SK-N-MC (cell line): ENCODE measurements at regions not wholly inside any gene's neighbourhood (a gene's known extent, or its start where the extent isn't known, plus 50 kb on each side); places are given as distances from the start of the nearest gene placed in this dataset.

Experiments
- DNase-seq: peaks from one replicate; pipeline ENCODE4 v3.0.0-alpha.2; 2011; ENCODE audit warnings: low read depth, low spot score
- H3K27ac ChIP-seq: fragments of 200-600 bp; sonication (generic); 2 replicates; pipeline ENCODE4 v1.5.1; 2016; ENCODE audit warnings: mixed run types
- H3K36me3 ChIP-seq: fragments of 200-600 bp; sonication (generic); 2 replicates; pipeline ENCODE4 v1.6.1; 2017; ENCODE audit warnings: antibody characterized with exemption, low read length, mixed read lengths; ENCODE audit not compliant: insufficient read depth
- H3K4me3 ChIP-seq: fragments of 200-600 bp; sonication (generic); 2 replicates; pipeline ENCODE4 v1.5.1; 2016
- H3K9ac ChIP-seq: fragments of 200-600 bp; sonication (generic); 2 replicates; pipeline ENCODE4 v1.8.0; 2017; ENCODE audit warnings: mixed run types, mixed read lengths; ENCODE audit not compliant: insufficient read length
- H3K9me3 ChIP-seq: fragments of 200-600 bp; sonication (generic); 2 replicates; pipeline ENCODE4 v1.6.1; 2017; ENCODE audit warnings: low read depth, mild to moderate bottlenecking, antibody characterized with exemption, low read length, moderate library complexity, mixed read lengths
- EZH2 ChIP-seq: fragments of 200-600 bp; sonication (generic); IDR thresholded peaks from one replicate; pipeline ENCODE4 v1.6.1; 2017; ENCODE audit warnings: antibody characterized with exemption
- FOXP2 ChIP-seq: optimal IDR thresholded peaks from 2 replicates; pipeline ENCODE3; 2011; ENCODE audit warnings: mild to moderate bottlenecking, moderate library complexity; ENCODE audit not compliant: insufficient read depth; ENCODE audit errors: extremely low read length, control extremely low read depth
- POLR2AphosphoS5 ChIP-seq: IDR thresholded peaks from 2 replicates; pipeline ENCODE4 v1.6.1; 2012; ENCODE audit warnings: mild to moderate bottlenecking, low read depth, low read length, borderline replicate concordance

DNA sequence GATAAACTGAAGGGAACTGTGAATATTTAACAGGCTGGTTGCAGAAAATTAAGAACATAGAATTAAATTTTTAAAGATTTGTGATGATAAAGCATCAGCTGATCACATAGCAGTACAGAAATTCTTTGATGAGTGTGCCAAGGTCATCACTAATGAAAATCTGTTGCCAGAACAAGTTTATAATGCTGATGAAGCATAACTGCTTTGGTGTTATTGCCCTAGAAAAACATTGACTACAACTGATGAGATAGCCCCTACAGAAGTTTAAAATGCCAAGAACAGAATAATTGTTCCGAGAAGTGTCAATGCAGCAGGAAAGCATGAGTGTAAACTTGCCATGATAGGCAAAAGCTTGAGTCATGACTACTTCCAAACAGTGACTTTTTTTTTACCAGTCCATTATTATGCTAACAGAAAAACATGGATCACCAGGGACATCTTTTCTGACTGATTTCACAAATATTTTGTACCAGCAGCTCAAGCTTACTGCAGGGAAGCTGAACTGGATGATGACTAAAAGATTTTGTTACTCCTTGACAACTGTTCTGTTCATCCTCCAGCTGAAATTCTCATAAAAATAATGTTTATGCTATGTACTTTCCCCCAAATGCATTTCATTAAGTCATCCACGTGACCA lies 1136.6 kb downstream of the FAT4 start:
- TF ChIP-seq POLR2AphosphoS5 (no peak), FOXP2 (no peak), EZH2 (no peak)

DNA sequence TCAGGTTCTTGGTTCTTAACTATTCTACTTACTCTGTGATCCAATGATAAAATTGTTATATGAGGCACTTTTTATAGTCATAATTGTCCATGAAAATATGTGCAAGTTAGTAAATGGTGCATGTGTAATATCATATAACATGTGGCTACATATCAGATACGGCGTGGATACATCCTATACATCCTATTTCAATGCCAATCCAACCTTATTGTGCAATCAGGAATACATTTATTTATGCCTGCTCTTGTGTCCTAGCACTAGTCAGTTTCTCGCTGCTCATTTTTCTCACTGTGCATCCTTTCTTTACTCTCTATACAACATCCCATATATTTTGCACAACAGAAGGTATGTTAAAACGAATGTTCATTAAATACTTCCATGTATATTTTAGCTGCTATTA lies 1141.1 kb downstream of the FAT4 start:
- H3K4me3 ChIP-seq: no peak overlapping the region
- peaks cover 23% of the 10 kb centered on the region for H3K36me3 ChIP-seq
- DNase-seq: no peak
- TF ChIP-seq FOXP2: no peak
- TF ChIP-seq EZH2: no peak
- no peak for TF ChIP-seq POLR2AphosphoS5
- no peaks in the 10 kb centered on the region; the same call in 1 of the 2 replicates for H3K9me3 ChIP-seq
- no peak overlapping the region for H3K9ac ChIP-seq
- no peak overlapping the region for H3K27ac ChIP-seq

More for the DNA sequence above, 1136.6 kb downstream of the FAT4 start:
- Histone ChIP-seq H3K9me3 (no peaks in the 10 kb centered on the region), H3K4me3 (no peak overlapping the region), H3K27ac (no peak overlapping the region), H3K9ac (no peak overlapping the region), H3K36me3 (peaks cover 4% of the 10 kb centered on the region; the same call in 1 of the 2 replicates)
- no peak for DNase-seq

GRCh38 chr4:126458993-126459392 lies 1144.2 kb downstream of the FAT4 start:
- Histone ChIP-seq H3K27ac (no peak overlapping the region), H3K9me3 (peaks cover under 1% of the 10 kb centered on the region; the same call in 1 of the 2 replicates), H3K9ac (no peak overlapping the region), H3K36me3 (peaks cover 37% of the 10 kb centered on the region), H3K4me3 (no peak overlapping the region)
- no peak for DNase-seq
- TF ChIP-seq EZH2 (no peak), FOXP2 (no peak), POLR2AphosphoS5 (no peak)

- Histone ChIP-seq H3K9ac (no peak overlapping the region), H3K4me3 (no peak overlapping the region), H3K36me3 (peaks cover 58% of the 10 kb centered on the region), H3K27ac (no peak overlapping the region), H3K9me3 (peaks cover 12% of the 10 kb centered on the region; the same call in 1 of the 2 replicates)
- no peak for TF ChIP-seq FOXP2
- DNase-seq: no peak
Measured at GRCh38 chr4:126465341-126465740, 1150.6 kb downstream of the FAT4 start.

- no peak for TF ChIP-seq POLR2AphosphoS5
- TF ChIP-seq EZH2: no peak
- TF ChIP-seq FOXP2: no peak
- peaks cover 59% of the 10 kb centered on the region for H3K36me3 ChIP-seq
- H3K9ac ChIP-seq: no peak overlapping the region
- H3K9me3 ChIP-seq: peaks cover 14% of the 10 kb centered on the region; the same call in 1 of the 2 replicates
- peak overlapping the region; percentile 100 for H3K27ac ChIP-seq
- DNase-seq: no peak
- H3K4me3 ChIP-seq: no peak overlapping the region
Measured at GRCh38 chr4:126466848-126467247, 1152.1 kb downstream of the FAT4 start.

DNA sequence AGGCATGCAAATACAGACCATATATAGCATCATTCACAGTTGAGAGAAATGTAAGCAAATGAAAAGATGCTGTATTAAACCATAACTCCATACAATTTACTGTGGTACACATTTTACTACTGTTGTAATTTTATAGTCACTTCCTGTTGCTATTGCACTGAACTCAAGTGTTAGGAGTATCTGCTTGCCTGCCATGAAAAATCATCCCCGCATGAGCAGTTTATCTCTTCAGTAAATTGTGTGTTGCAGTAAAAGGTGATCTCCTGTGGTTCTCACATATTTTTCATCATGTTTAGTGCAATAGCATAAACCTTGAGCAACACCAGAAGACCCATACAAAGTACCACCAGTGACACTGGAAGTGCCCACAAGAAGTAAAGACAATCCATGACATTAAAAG lies 1153.4 kb downstream of the FAT4 start:
- H3K9ac ChIP-seq: peak overlapping the region; percentile 58
- H3K36me3 ChIP-seq: peaks cover 54% of the 10 kb centered on the region
- DNase-seq: peak; percentile 96
- peak overlapping the region; percentile 29; the same call in 1 of the 2 replicates for H3K4me3 ChIP-seq
- peak; percentile 66; the same call in 1 of the 2 replicates for TF ChIP-seq POLR2AphosphoS5
- no peak for TF ChIP-seq FOXP2
- TF ChIP-seq EZH2: no peak
- peak overlapping the region; percentile 100 for H3K27ac ChIP-seq
- peaks cover 14% of the 10 kb centered on the region; the same call in 1 of the 2 replicates for H3K9me3 ChIP-seq

- no peak for TF ChIP-seq POLR2AphosphoS5
- TF ChIP-seq FOXP2: no peak
- TF ChIP-seq EZH2: no peak
- Histone ChIP-seq H3K9ac (peak overlapping the region; percentile 52), H3K36me3 (peaks cover 27% of the 10 kb centered on the region), H3K27ac (peak overlapping the region; percentile 100), H3K9me3 (peaks cover 12% of the 10 kb centered on the region; the same call in 1 of the 2 replicates), H3K4me3 (no peak overlapping the region)
- DNase-seq: no peak
Measured at GRCh38 chr4:126470862-126471261, 1156.1 kb downstream of the FAT4 start.

- Histone ChIP-seq H3K36me3 (peaks cover 6% of the 10 kb centered on the region; the same call in 1 of the 2 replicates), H3K9me3 (peaks cover 2% of the 10 kb centered on the region; the same call in 1 of the 2 replicates), H3K27ac (no peak overlapping the region), H3K9ac (no peak overlapping the region), H3K4me3 (no peak overlapping the region)
- DNase-seq: no peak
- no peak for TF ChIP-seq EZH2
- no peak for TF ChIP-seq POLR2AphosphoS5
- TF ChIP-seq FOXP2: no peak
Measured at GRCh38 chr4:126475730-126476129, 1157.0 kb upstream of the INTU start.
